ENCODE measurements at regions not wholly inside any gene's neighbourhood (a gene's known extent, or its start where the extent isn't known, plus 50 kb on each side); places are given as distances from the start of the nearest gene placed in this dataset.

- Histone ChIP-seq H2AFZ (ENCODE audit: low read length) (no peak overlapping the region), H3K79me2 (ENCODE audit: insufficient read depth, low read length) (no peaks in the 10 kb centered on the region), H3K27me3 (ENCODE audit: insufficient read depth, low read length) (no peaks in the 10 kb centered on the region), H3K4me1 (ENCODE audit: insufficient read depth, low read length) (no peaks in the 10 kb centered on the region), H3K4me3 (ENCODE audit: insufficient read depth, low read length) (no peak overlapping the region), H3K9me3 (ENCODE audit: low read depth, low read length) (peaks cover 3% of the 10 kb centered on the region), H3K4me2 (ENCODE audit: insufficient read depth, low read length) (no peak overlapping the region), H3K27ac (ENCODE audit: low read depth, low read length) (no peak overlapping the region), H3K36me3 (ENCODE audit: insufficient read depth, low read length) (no peaks in the 10 kb centered on the region), H4K20me1 (ENCODE audit: insufficient read depth, low read length) (no peaks in the 10 kb centered on the region)
- DNase-seq (ENCODE audit: insufficient read length, low spot score, missing footprints) = no peak
- TF ChIP-seq CTCF (IDR thresholded peaks at IDR 0.05; ENCODE audit: extremely low read depth, low read depth, low read length) = no peak
Observed at GRCh38 chr3:173267716-173268115, 126.7 kb upstream of the SPATA16 start.

- Histone ChIP-seq H3K4me1 (ENCODE audit: insufficient read depth, low read length) (no peaks in the 10 kb centered on the region), H4K20me1 (ENCODE audit: insufficient read depth, low read length) (no peaks in the 10 kb centered on the region), H2AFZ (ENCODE audit: low read length) (no peak overlapping the region), H3K79me2 (ENCODE audit: insufficient read depth, low read length) (no peaks in the 10 kb centered on the region), H3K27me3 (ENCODE audit: insufficient read depth, low read length) (no peaks in the 10 kb centered on the region), H3K4me2 (ENCODE audit: insufficient read depth, low read length) (no peak overlapping the region), H3K27ac (ENCODE audit: low read depth, low read length) (no peak overlapping the region), H3K9me3 (ENCODE audit: low read depth, low read length) (peaks cover 3% of the 10 kb centered on the region), H3K4me3 (ENCODE audit: insufficient read depth, low read length) (no peak overlapping the region), H3K36me3 (ENCODE audit: insufficient read depth, low read length) (no peaks in the 10 kb centered on the region)
- no peak for DNase-seq (ENCODE audit: insufficient read length, low spot score, missing footprints)
- TF ChIP-seq CTCF (IDR thresholded peaks at IDR 0.05; ENCODE audit: extremely low read depth, low read depth, low read length) = no peak
Observed at GRCh38 chr3:173266441-173266840, 125.4 kb upstream of the SPATA16 start.

GRCh38 chr3:173258697-173259096 lies 117.7 kb upstream of the SPATA16 start:
- Histone ChIP-seq H3K9me3 (ENCODE audit: low read depth, low read length) (no peaks in the 10 kb centered on the region), H3K79me2 (ENCODE audit: insufficient read depth, low read length) (no peaks in the 10 kb centered on the region), H3K4me3 (ENCODE audit: insufficient read depth, low read length) (no peak overlapping the region), H3K4me2 (ENCODE audit: insufficient read depth, low read length) (no peak overlapping the region), H3K27ac (ENCODE audit: low read depth, low read length) (no peak overlapping the region), H4K20me1 (ENCODE audit: insufficient read depth, low read length) (no peaks in the 10 kb centered on the region), H3K27me3 (ENCODE audit: insufficient read depth, low read length) (no peaks in the 10 kb centered on the region), H3K4me1 (ENCODE audit: insufficient read depth, low read length) (no peaks in the 10 kb centered on the region), H2AFZ (ENCODE audit: low read length) (no peak overlapping the region), H3K36me3 (ENCODE audit: insufficient read depth, low read length) (no peaks in the 10 kb centered on the region)
- TF ChIP-seq CTCF (IDR thresholded peaks at IDR 0.05; ENCODE audit: extremely low read depth, low read depth, low read length) = no peak
- no peak for DNase-seq (ENCODE audit: insufficient read length, low spot score, missing footprints)

GRCh38 chr3:173257797-173258196 lies 116.8 kb upstream of the SPATA16 start:
- no peak overlapping the region for H2AFZ ChIP-seq (ENCODE audit: low read length)
- no peaks in the 10 kb centered on the region for H3K9me3 ChIP-seq (ENCODE audit: low read depth, low read length)
- no peak for DNase-seq (ENCODE audit: insufficient read length, low spot score, missing footprints)
- H3K27me3 ChIP-seq (ENCODE audit: insufficient read depth, low read length) = no peaks in the 10 kb centered on the region
- H3K79me2 ChIP-seq (ENCODE audit: insufficient read depth, low read length) = no peaks in the 10 kb centered on the region
- H3K4me1 ChIP-seq (ENCODE audit: insufficient read depth, low read length) = no peaks in the 10 kb centered on the region
- no peak overlapping the region for H3K4me2 ChIP-seq (ENCODE audit: insufficient read depth, low read length)
- H3K27ac ChIP-seq (ENCODE audit: low read depth, low read length) = no peak overlapping the region
- H4K20me1 ChIP-seq (ENCODE audit: insufficient read depth, low read length) = no peaks in the 10 kb centered on the region
- H3K4me3 ChIP-seq (ENCODE audit: insufficient read depth, low read length) = no peak overlapping the region
- TF ChIP-seq CTCF (IDR thresholded peaks at IDR 0.05; ENCODE audit: extremely low read depth, low read depth, low read length) = no peak
- H3K36me3 ChIP-seq (ENCODE audit: insufficient read depth, low read length) = no peaks in the 10 kb centered on the region

All from osteoblast (primary cell).